ENCODE measurements at regions not wholly inside any gene's neighbourhood (a gene's known extent, or its start where the extent isn't known, plus 50 kb on each side); places are given as distances from the start of the nearest gene placed in this dataset.

DNA sequence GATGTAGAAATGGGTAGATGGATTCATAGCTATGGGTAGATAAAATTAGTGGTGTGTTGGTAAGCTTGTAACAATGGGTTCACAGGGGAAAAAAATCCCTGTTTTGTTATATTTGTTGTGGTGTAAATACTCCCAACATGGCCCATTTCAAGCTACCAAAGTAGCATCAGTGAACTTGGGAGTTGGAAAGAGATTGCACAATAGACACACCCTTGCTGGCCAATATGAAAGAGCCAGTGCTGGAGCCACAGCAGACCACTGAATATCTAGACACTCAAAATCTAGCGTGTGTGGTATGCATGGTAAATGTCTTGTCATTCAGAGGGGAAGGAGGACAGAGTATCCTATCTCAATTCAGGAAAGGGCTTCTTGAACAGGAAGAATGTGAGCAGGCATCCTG is 565.1 kb upstream of the SALL1 start:
- ATAC-seq: no peak
- no peak for TF ChIP-seq BACH2 (CRISPR knock-in tag; IDR thresholded peaks at IDR 0.05; ENCODE audit: borderline replicate concordance)

DNA sequence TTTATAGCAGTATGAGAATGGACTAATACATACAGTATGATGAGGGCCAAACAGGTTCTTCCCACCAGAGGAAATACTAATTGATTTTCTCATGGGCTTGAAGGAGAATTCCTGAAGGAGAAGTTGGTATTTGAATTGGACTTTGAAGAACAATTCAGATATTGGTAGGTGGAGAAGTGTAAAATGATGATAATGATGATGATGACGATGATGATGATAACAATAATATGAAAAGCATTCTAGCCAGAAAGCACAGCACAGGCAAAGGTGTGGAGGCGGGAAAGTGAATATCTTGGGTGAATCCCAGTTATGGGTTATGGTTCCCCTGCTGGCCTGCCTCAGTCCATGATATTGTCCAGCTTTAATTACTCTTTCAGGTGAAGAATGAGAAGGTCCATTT is 562.4 kb upstream of the SALL1 start:
- ATAC-seq: no peak
- TF ChIP-seq CSDC2 (CRISPR knock-in tag; IDR thresholded peaks at IDR 0.05) (no peak), ZFP30 (CRISPR knock-in tag; IDR thresholded peaks at IDR 0.05) (no peak), GLIS3 (CRISPR knock-in tag; IDR thresholded peaks at IDR 0.05) (no peak), BACH2 (CRISPR knock-in tag; IDR thresholded peaks at IDR 0.05; ENCODE audit: borderline replicate concordance) (no peak), PPARA (CRISPR knock-in tag; IDR thresholded peaks at IDR 0.05; ENCODE audit: borderline replicate concordance) (no peak), ZNF565 (CRISPR knock-in tag; conservative IDR thresholded peaks at IDR 0.05; ENCODE audit: low read depth) (no peak), OSR1 (CRISPR knock-in tag; IDR thresholded peaks at IDR 0.05) (no peak)
- TF ChIP-seq, protein P1, sequence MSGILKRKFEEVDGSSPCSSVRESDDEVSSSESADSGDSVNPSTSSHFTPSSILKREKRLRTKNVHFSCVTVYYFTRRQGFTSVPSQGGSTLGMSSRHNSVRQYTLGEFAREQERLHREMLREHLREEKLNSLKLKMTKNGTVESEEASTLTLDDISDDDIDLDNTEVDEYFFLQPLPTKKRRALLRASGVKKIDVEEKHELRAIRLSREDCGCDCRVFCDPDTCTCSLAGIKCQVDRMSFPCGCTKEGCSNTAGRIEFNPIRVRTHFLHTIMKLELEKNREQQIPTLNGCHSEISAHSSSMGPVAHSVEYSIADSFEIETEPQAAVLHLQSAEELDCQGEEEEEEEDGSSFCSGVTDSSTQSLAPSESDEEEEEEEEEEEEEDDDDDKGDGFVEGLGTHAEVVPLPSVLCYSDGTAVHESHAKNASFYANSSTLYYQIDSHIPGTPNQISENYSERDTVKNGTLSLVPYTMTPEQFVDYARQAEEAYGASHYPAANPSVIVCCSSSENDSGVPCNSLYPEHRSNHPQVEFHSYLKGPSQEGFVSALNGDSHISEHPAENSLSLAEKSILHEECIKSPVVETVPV (CRISPR knock-in tag; IDR thresholded peaks at IDR 0.05): no peak
- TF ChIP-seq, protein P2, sequence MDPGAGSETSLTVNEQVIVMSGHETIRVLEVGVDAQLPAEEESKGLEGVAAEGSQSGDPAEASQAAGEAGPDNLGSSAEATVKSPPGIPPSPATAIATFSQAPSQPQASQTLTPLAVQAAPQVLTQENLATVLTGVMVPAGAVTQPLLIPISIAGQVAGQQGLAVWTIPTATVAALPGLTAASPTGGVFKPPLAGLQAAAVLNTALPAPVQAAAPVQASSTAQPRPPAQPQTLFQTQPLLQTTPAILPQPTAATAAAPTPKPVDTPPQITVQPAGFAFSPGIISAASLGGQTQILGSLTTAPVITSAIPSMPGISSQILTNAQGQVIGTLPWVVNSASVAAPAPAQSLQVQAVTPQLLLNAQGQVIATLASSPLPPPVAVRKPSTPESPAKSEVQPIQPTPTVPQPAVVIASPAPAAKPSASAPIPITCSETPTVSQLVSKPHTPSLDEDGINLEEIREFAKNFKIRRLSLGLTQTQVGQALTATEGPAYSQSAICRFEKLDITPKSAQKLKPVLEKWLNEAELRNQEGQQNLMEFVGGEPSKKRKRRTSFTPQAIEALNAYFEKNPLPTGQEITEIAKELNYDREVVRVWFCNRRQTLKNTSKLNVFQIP (CRISPR knock-in tag; IDR thresholded peaks at IDR 0.05; ENCODE audit: borderline replicate concordance, low read depth): no peak
- TF ChIP-seq, protein P3, sequence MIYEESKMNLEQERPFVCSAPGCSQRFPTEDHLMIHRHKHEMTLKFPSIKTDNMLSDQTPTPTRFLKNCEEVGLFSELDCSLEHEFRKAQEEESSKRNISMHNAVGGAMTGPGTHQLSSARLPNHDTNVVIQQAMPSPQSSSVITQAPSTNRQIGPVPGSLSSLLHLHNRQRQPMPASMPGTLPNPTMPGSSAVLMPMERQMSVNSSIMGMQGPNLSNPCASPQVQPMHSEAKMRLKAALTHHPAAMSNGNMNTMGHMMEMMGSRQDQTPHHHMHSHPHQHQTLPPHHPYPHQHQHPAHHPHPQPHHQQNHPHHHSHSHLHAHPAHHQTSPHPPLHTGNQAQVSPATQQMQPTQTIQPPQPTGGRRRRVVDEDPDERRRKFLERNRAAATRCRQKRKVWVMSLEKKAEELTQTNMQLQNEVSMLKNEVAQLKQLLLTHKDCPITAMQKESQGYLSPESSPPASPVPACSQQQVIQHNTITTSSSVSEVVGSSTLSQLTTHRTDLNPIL (CRISPR knock-in tag; IDR thresholded peaks at IDR 0.05; ENCODE audit: low read depth): no peak
- TF ChIP-seq, protein P4, sequence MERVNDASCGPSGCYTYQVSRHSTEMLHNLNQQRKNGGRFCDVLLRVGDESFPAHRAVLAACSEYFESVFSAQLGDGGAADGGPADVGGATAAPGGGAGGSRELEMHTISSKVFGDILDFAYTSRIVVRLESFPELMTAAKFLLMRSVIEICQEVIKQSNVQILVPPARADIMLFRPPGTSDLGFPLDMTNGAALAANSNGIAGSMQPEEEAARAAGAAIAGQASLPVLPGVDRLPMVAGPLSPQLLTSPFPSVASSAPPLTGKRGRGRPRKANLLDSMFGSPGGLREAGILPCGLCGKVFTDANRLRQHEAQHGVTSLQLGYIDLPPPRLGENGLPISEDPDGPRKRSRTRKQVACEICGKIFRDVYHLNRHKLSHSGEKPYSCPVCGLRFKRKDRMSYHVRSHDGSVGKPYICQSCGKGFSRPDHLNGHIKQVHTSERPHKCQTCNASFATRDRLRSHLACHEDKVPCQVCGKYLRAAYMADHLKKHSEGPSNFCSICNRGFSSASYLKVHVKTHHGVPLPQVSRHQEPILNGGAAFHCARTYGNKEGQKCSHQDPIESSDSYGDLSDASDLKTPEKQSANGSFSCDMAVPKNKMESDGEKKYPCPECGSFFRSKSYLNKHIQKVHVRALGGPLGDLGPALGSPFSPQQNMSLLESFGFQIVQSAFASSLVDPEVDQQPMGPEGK (CRISPR knock-in tag; IDR thresholded peaks at IDR 0.05; ENCODE audit: borderline replicate concordance): no peak

DNA sequence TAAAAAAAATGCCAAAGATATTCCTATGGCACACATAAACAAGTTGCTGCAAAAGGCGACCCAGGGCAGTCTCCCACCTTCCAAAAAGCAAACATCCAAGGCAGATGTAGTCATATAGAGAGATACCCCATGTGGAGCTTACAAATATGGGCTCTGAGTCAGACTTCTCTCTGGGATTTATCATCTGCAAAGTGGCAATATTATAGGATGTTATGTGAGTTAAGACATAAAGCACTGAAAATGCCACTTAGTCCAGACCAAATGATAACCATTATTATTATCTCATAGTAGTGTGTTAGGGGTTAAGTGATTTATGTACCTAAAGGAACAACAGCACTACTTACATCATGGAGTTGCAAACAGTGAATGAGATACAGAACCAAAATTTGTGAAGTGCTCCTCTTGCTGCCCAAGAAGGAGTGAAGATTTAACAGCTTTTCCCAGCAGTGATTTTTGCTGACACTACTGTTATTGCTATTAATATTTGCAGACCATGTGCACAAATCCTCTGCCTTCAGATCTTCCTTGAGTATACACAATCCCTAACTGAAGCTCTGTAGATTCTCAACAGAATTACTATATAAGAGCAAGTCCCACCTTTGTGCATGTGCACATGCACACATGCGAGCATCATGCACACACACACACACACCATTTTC is 560.0 kb upstream of the SALL1 start:
- TF ChIP-seq ZFP30 (CRISPR knock-in tag; IDR thresholded peaks at IDR 0.05): no peak
- TF ChIP-seq, protein P5, sequence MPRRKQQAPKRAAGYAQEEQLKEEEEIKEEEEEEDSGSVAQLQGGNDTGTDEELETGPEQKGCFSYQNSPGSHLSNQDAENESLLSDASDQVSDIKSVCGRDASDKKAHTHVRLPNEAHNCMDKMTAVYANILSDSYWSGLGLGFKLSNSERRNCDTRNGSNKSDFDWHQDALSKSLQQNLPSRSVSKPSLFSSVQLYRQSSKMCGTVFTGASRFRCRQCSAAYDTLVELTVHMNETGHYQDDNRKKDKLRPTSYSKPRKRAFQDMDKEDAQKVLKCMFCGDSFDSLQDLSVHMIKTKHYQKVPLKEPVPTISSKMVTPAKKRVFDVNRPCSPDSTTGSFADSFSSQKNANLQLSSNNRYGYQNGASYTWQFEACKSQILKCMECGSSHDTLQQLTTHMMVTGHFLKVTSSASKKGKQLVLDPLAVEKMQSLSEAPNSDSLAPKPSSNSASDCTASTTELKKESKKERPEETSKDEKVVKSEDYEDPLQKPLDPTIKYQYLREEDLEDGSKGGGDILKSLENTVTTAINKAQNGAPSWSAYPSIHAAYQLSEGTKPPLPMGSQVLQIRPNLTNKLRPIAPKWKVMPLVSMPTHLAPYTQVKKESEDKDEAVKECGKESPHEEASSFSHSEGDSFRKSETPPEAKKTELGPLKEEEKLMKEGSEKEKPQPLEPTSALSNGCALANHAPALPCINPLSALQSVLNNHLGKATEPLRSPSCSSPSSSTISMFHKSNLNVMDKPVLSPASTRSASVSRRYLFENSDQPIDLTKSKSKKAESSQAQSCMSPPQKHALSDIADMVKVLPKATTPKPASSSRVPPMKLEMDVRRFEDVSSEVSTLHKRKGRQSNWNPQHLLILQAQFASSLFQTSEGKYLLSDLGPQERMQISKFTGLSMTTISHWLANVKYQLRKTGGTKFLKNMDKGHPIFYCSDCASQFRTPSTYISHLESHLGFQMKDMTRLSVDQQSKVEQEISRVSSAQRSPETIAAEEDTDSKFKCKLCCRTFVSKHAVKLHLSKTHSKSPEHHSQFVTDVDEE (CRISPR knock-in tag; IDR thresholded peaks at IDR 0.05): no peak
- TF ChIP-seq, protein P3 (CRISPR knock-in tag; IDR thresholded peaks at IDR 0.05; ENCODE audit: low read depth): no peak
- no peak for TF ChIP-seq BACH2 (CRISPR knock-in tag; IDR thresholded peaks at IDR 0.05; ENCODE audit: borderline replicate concordance)
- TF ChIP-seq ZNF565 (CRISPR knock-in tag; conservative IDR thresholded peaks at IDR 0.05; ENCODE audit: low read depth): no peak
- no peak for TF ChIP-seq ZFP3 (CRISPR knock-in tag; IDR thresholded peaks at IDR 0.05)
- TF ChIP-seq, protein P2 (CRISPR knock-in tag; IDR thresholded peaks at IDR 0.05; ENCODE audit: borderline replicate concordance, low read depth): no peak
- no peak for TF ChIP-seq OSR1 (CRISPR knock-in tag; IDR thresholded peaks at IDR 0.05)
- no peak for TF ChIP-seq ZC3H10 (CRISPR knock-in tag; IDR thresholded peaks at IDR 0.05)
- ATAC-seq: no peak
